ENCODE measurements at regions not wholly inside any gene's neighbourhood (a gene's known extent, or its start where the extent isn't known, plus 50 kb on each side); places are given as distances from the start of the nearest gene placed in this dataset.

DNA sequence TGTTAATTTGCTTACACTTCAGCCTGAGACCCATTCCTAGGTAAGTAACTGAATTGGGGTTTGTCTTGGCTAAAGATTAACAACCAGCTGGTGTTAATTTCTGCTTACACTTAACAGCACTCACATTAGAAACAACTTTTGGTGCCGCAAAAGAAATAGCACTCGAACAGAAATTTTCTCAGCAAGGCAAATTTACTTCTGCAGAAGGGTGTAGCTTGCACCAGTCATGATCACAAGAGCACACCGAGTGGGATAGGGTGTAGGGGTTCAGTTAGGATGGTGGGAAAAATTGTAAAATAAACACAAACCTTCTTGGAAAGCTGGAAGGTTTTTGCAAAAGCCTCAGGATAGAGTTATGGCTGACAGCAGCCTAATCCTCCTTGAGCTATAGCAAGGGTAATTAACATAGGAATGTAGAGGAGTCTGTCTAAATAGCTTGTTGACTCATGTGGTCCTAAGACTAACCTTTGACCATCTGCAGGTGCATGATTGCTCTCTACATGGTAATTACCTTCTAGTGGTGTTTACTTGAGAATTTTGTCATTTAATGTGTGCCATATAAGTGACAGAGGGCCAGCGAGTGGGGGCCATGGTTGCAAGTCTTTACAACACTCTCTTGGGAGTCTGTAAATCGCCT, 67.8 kb upstream of the CDK13 start:
- TF ChIP-seq, protein P1, sequence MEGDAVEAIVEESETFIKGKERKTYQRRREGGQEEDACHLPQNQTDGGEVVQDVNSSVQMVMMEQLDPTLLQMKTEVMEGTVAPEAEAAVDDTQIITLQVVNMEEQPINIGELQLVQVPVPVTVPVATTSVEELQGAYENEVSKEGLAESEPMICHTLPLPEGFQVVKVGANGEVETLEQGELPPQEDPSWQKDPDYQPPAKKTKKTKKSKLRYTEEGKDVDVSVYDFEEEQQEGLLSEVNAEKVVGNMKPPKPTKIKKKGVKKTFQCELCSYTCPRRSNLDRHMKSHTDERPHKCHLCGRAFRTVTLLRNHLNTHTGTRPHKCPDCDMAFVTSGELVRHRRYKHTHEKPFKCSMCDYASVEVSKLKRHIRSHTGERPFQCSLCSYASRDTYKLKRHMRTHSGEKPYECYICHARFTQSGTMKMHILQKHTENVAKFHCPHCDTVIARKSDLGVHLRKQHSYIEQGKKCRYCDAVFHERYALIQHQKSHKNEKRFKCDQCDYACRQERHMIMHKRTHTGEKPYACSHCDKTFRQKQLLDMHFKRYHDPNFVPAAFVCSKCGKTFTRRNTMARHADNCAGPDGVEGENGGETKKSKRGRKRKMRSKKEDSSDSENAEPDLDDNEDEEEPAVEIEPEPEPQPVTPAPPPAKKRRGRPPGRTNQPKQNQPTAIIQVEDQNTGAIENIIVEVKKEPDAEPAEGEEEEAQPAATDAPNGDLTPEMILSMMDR (IDR thresholded peaks at IDR 0.05; ENCODE audit: extremely low read depth, missing control alignments) = no peak
- DNase-seq (ENCODE audit: low spot score) = no peak

DNA sequence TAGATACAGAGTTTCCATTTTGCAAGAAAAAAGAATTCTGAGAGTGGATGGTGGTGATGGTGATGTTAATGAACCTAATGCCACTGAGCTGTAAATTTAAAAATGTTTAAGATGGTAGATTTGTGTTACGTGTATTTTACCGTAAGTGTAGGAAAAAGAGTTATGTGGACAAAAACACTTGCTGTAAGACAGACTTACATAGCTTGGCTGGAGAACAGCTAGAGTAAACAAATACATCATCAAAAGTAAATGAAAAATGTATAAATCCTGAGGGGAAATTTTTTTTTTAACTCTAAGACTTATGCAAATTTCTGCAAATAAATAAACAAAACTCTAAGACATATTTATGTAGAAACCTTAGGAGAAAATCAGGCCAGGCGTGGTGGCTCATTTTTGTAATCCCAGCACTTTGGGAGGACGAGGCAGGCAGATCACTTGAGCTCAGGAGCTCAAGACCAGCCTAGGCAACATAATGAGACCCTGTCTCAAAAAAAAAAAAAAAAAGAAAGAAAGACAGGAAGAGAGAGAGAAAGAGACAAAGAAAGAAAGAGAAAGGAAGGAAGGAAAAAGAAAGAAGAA, 66.2 kb upstream of the CDK13 start:
- TF ChIP-seq, protein P1 (IDR thresholded peaks at IDR 0.05; ENCODE audit: extremely low read depth, missing control alignments) = no peak
- no peak for DNase-seq (ENCODE audit: low spot score)

DNA sequence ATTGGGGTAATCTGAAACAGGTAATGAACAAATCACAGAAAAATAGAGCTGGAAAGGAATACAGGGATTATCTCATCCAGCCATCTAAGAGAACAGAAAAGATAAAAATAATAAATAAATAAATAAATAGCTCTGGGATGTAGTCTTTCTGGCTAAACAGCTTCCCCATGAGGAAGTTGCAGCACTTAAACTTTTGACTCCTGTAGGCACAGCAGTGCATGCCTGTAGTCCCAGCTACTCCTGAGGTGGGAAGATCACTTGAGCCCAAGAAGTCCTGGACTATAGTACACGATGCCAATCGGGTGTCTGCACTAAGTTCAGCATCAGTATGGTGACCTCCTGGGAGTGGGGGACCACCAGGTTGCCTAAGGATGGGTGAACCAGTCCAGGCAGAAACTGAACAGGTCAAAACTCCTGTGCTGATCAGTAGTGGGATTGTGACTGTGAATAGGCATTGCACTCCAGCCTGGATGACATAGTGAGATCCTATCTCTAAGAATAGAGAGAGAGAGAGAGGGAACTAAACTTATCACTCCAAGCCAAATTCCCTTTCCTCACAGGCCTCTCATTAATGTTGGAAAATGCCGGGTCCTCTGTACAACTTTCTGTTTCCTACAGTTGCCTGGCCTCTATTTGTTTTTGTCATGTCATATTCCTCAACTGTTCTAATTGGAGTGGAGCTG, 61.7 kb upstream of the CDK13 start:
- no peak for DNase-seq (ENCODE audit: low spot score)
- TF ChIP-seq, protein P1 (IDR thresholded peaks at IDR 0.05; ENCODE audit: extremely low read depth, missing control alignments) = no peak

DNA sequence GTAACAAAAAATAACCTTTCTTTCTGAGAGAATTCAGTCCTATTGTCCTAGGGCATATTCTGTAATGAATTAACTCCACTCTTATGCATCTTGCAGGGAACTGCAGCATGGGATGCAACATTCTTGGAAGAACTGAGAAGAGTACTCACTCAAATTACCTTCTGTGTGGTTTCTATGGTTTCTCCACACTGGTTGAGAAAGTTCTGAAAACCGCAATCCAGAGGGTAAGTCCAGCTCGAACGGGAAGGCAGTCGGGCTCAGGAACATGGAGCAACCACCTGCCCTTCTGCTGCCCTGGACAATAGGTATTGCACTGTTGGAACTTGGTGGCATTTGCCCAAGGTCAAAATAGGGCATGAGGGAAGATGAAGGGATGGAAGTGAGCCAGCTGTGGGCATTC, 59.6 kb upstream of the CDK13 start:
- DNase-seq (ENCODE audit: low spot score) = no peak
- TF ChIP-seq, protein P1 (IDR thresholded peaks at IDR 0.05; ENCODE audit: extremely low read depth, missing control alignments) = no peak

DNA sequence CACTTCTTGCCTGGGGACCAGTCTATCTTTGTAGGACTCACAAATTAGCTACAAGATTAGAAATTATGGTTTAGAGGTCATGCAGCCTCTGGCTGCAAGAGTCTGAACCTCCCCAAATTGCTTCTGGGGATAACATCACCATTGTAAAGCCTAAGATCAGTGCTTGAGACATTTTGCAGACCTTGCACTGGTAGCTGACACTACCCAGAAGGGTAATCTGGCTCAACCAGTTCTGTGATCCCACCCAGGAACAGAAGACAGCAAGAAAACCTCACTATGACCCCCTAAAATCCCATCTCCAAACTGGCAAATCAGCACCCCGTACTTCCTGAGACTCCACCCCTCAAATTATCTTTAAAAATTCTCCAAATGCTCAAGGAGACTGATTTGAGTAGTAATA, 58.2 kb upstream of the CDK13 start:
- DNase-seq (ENCODE audit: low spot score) = no peak
- TF ChIP-seq, protein P1 (IDR thresholded peaks at IDR 0.05; ENCODE audit: extremely low read depth, missing control alignments) = no peak

DNA sequence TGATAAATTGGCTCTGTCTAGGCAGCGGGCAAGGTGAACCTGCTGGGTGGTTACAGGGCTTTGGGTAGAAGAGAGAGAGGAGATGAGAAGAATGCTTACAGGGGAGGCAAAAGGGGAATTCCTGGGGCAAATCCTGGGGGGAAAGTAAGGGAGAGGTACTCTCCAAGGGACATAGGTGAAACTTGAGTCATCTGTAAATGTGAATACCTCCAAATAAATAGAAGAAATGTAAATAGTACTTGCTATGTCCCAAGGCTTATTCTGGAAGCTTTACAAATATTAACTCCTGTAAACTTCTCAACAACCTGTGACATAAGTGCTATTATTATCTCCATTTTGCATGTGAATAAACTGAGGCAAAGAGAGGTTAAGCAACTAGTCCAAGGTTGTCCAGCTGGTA, 57.7 kb upstream of the CDK13 start:
- no peak for DNase-seq (ENCODE audit: low spot score)
- TF ChIP-seq, protein P1 (IDR thresholded peaks at IDR 0.05; ENCODE audit: extremely low read depth, missing control alignments) = no peak

DNA sequence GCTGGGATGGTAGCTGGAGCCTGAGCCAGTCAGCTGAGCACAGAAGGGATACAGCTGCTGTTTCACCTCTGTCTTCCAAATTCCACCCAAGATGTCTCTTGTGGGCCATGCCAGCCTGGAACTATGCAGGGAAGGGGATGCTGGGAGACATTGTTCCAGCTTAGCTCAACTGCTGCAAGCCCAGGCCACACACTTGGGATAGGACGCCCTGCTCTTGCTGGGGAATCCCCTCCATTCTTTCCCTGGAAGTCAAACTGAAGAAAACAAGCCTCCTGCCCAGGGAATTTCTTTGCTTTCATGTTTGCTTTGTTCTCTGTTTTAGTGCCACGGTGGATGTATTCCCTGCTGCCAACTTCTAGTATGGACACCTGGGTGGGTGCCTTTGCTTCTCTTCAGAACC, 55.2 kb upstream of the CDK13 start:
- DNase-seq (ENCODE audit: low spot score) = no peak

More for the DNA sequence above, 55.2 kb upstream of the CDK13 start:
- TF ChIP-seq, protein P1 (IDR thresholded peaks at IDR 0.05; ENCODE audit: extremely low read depth, missing control alignments) = no peak
